HG03521 (cell line): ENCODE measurements at regions not wholly inside any gene's neighbourhood (a gene's known extent, or its start where the extent isn't known, plus 50 kb on each side); places are given as distances from the start of the nearest gene placed in this dataset.

ENCODE experiments used
- ATAC-seq: cut with Tn5 transposase; IDR thresholded peaks from one replicate; pipeline ENCODE4 v1.9.1; 2021; ENCODE audit warnings: mild to moderate bottlenecking, moderate library complexity; ENCODE audit not compliant: unreplicated experiment

DNA sequence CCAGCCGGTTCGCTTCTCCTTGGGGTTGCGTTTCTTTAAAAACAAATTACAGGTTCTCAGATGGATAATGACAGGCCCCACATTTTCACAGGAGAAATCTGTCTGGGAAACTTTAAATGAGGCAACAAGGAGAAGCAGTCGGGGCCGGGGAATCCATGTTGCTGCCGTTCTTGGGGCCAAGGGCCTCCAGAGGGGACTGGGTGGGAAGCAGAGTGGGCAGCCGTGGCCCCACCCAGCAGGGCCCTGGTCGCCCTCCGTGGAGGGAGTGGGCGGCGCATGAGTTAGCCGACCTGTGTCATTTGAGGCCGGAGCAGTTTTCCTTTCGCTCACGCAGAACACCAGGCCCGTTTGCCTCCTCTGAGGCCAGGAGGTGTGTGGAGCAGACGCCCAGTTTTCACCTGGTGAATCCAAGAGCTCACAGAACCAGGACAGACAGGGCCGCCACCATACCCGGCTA lies 207.7 kb upstream of the CIBAR2 start:
- ATAC-seq: no peak

DNA sequence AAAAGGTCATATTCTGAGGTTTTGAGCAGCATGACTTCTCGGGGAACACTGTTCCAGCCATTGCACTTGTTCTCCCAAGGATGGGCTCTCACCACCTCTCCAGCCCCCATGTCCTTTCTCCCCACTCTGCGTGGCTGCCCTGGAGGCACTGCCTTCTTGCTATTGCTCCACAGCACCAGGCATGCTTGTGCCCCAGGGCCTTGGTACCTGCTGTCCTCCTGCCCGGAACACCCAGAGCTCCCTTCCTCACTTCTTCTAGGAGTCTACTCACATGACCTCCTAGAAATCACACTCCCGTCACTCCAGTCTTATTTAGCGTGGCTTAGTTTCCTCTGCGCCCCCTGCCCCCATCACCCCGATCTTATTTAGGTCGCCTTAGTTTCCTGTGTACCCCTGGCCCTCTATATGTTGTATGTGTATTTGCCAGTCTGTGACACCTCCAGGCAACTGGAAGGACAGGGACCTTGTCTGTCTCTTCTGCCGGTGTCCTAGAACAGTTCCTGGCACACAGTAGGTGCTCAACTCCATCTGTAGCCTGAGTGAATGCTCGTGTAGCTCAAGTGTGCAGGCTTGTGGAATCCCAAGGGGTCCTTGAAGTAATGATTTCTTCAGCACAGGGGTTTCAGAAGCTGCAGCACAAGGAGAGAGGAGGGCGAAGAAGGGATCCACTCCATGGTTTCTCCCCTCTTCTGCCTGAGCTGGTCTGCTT lies 208.6 kb upstream of the CIBAR2 start:
- ATAC-seq: no peak

DNA sequence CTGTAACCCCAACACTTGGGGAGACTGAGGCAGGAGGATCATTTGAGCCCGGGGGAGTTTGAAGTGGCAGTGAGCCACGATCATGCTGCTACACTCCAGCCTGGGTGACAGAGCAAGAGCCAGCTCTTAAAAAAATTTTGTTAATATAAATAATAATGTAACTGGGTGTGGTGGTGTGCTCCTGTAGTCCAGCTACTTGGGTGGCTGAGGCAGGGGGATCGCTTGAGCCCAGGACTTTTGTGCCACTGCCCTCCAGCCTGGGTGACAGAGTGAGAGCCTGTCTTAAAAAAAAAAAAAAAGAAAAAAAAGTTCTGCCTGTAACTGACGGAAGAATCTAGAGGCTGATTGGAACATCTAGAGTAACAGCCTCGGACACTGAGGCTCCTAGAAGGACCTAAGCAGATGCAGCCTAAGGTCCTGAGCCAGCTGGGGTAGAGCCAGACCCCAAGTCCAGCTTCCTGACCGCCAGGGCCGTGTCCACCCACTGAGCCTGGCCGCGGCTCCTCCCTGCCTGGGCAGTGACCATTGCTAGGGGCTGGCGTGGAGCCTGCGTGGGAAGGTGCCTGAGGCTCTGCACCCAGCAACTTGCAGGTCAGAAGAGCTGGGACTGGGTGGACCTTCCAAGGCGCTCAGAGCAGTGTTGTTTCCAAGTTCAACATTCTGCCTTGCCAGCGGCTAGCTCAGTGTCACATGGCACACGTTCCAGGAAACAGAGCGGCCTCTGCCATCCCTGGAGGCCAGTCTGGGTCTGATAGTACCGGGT lies 209.4 kb upstream of the CIBAR2 start:
- ATAC-seq: no peak

DNA sequence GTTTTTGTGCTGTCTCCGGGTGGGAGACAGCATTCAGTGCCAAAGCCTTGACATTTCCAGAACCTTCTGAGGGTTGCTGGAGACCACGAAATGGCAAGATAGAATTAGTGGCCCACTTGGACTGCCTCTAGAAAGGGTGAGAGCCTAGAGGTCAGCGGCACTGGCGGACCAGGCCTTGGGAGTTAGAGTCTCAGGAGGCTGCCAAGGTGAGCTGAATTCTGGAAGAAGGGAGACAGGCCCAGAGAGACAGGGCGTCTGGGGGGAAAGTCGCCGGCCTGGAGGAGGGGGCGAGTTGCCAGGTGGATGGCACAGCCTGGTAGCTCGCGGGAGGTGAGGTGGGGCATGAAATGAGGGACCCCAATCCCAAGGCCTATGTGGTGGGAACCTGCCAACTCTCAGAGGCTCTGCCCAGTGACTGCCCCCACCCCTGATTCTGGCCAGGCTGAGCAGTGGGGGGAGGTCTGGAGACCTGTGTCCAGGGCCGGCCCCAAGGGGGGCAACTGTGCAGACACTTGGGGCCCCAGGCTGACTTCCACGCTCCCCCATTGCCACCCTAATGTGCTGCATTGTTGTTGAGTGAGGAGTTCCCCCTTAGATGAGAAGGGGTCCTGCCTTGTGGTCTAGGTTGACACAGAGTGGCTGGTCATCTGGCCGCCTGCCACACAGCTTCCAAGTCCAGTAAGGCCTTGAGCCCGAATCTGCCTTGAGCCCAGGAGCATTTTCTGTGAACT lies 211.1 kb upstream of the CIBAR2 start:
- no peak for ATAC-seq

DNA sequence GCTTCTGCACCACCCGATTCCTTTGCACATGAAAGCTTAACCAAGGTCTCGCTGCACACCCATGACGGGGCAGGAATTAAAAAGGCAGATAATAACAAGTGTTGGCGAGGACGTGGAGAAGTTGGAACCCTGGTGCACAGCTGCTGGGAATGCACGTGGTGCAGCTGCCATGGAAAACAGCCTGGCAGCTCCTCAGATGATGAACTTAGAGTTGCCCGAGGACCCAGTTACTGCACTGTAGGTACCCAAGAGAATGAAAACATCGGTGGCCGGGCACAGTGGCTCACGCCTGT lies 211.6 kb upstream of the CIBAR2 start:
- no peak for ATAC-seq

DNA sequence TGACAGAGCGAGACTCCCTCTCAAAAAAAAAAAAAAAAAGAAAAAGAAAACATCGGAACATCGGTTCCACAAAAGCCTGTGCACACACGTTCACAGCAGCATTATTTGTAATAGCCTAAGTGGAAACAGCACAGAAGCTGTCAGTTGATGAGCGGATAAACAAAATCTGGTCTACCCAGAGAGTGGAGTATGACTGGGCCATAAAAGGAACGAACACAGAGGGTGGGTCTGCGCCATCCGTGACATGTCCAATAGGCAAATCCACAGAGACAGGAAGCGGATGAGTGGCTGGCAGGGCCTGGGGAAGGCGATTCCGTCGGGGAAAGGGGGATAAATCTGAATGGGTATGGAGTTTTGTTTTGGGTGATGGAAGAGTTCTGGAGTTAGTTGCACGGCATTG lies 212.2 kb upstream of the CIBAR2 start:
- ATAC-seq: no peak

DNA sequence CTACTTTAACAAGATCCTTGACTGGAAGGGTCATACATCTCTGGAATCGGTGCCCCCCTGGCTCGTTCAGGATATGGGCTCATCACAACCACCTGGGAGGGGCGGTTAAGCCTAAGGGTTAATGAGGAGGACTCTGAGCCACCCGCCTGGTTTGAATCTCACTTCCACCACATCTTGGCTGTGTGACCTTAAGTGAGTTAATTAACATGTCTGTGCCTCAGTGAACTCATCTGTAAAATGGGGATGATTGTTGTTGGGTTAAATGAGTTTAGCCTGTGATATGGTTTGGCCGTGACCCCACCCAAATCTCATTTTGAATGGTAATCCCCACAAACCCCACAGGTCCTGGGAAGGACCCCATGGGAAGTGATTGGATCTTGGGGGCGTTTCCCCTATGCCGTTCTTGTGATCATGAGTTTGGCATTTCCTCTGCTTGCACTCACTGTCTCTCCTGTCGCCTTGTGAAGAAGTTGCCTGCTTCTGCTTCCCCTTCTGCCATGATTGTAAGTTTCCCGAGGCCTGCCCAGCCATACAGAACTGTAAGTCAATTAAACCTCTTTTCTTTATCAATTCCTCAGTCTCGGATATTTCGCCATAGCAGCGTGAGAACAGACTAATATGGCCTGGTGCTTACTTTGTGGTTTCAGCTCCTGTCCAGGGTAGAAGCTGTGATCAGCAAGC lies 214.0 kb upstream of the CIBAR2 start:
- ATAC-seq: no peak

DNA sequence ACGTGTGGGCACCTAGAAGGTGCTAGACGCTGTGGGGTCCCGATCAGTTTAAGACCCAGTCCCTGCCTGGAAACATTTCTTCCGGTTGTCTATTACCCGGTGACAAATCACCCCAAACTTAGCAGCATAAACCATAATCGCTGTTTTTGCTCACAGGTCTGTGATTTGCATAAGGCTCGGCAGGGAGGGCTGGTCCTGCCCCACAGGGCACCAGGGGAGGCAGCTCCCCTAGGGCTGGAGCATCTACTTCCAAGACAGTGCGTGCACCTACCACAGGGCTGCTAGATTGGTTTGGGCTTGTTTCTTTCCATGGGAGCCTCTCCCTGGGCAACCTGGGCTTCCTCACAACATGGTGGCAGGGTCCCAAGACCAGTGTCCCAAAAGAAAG lies 214.5 kb upstream of the CIBAR2 start:
- ATAC-seq: no peak

DNA sequence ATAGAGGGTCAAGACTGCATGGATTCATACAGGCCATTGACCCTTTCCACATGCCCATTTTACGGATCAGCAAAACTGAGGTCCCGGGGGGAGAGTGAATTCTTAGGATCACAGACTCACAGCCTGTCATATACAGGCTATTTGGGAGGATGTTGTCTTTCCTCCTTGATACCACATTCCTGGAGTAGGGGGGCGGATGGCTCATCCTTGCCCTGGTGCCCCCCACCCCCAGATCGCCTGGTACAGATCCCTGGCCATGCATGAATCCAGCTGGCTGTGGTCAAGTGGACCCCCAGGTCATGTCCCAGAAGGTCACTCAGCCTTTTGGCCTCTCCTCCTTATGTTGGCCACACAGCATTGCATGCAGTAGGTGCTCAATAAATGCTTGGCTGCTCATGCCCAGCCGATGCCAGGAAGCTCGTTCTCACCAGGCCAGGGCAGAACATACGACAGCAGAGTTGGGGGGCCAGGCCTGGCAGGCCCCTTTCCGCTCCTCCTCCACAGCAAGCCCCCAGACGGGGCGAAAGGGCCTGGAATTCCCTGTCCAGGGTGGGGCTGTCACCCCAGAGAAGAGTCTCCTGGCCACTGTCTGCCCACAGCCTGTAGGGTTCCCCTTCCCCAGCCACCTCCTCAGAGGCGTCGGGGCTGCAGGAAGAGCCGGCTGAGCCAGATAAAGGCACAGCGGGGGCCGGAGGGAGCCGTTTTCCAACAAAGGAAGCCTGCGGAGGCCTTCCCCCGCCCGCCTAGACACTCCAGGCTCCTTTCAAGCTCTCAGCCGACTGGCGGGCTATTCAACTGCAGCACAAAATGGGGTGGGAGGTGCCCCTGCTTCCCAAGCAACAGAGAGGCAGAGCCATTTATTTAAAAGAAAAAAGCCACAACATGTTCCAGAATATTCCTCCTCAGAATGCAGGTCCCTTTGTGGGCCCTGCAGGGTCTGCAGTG lies 215.7 kb upstream of the CIBAR2 start:
- ATAC-seq: no peak

DNA sequence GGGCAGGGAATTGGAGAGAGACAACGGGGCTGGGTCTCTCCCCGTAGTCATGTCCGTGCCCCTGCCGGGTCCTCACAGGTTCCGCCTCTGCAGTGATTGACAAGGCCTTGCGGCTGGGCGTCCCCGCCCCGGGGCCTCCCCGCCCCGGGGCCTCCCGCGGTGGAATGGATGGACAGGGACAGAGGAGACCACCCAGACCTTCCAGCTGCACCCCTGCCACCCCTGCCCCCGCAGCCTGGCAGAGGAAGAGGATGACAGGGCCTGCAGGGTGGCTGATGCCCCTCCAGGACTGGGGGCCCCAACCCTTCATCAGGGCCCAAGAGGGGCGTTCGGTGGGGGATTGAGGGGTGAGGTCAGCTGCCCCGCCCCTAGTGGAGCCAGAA lies 216.4 kb upstream of the CIBAR2 start:
- ATAC-seq: no peak

DNA sequence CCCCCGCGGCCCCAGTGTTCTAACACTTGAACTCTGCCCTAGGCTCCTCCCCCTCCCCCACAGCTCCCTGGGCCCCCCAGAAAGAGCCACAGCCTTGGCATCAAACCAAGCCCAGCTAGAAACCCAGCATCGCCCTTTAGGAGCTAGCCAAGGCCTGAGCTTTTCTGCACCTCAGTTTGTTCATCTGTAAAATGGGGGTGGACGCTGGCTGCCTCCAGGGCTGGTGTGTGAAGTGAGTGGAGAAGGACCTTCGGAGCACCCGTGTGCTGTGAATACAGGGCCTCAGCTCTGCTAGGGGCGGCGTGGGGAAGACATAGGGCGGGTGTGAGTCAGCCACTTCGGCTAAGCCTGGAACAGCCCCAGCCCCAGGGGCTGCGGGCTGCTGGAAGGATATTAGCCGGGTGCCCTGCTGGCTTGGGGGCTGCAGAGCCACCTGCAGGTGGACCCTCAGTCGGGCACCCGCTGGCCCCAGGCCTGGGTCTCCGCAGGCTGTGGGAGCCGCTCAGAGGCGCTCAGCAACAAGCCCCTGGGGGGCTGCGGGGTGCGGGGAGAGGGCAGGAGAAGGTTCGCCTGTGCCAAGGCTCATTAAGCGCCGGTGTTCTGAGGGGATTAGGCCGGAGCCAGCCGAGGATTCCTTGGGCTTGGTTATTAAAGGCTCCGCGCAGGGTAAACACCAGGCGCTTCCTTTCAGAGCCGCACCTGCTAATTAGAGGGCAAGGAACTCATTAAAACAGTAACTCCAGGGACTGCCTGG lies 217.0 kb upstream of the CIBAR2 start:
- no peak for ATAC-seq

DNA sequence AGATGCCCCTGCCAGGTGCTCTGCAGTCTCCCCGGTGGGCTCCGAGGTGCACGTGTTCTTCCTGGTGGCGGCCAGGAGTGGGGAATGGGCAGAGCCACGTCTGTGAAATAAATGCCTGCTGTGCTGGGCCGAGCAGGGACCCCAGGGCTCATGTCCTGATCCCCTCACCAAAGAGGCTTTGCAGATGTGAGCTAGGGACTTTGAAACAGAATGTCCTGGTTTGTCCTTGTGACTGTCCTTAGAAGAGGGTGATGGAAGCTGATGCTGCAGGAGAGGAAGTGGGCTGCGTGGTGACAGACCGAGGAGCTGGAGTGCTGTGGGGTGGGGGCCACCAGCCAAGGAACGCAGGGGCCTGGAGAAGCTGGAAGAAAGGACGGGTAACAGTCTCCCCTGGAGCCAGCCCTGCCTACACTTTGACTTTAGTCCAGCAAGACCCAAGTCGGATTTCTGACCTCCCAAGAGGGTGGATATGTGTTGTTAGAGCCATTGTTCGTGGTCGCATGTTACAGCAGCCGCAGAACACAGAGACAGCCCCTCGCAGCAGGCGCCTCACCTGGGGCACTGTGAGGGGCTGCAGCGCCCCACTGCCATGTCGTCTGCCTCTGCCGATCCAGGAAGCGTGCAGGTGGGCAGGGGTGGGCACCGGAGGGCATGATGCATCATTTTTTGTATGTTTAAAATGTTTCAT lies 217.9 kb upstream of the CIBAR2 start:
- no peak for ATAC-seq

DNA sequence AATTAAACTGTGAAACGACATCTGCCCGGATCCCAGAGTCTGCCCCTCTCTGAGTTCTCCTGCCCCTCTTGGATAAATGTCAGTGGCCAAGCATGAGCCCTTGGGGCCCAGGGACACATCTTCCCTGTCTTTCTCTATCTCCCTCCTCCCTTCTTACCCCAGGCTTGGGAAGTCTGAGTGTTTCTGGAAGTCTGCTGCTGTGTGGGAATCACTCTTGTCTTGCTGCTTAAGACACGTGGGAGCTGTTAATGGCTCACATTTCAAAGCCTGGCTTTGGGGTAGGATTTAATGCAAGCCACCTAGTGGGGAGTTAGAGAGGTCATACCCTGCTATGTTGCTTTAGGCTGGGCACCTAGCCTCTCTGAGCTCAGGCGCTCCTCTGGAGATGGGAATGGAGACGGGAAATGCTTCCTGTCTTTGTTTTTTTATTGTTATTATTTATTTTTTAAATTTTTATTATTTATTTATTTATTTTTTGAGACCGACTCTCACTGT lies 218.5 kb upstream of the CIBAR2 start:
- no peak for ATAC-seq

DNA sequence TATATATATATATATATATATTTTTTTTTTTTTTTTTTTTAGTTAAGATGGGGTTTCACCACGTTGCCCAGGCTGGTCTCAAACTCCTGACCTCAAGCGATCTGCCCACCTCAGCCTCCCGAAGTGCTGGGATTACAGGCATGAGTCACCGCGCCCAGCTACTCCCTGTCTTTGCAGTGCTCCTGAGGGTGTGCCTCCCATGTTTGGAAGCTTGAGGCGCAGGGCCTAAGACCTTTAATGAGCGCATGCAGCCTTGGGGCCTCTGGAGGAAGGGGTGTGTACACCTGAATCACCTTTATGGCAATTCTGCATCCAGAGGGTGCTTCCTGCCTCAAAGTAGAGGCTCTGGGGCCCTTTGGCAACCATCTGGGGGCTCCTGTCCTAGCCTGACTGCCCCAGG lies 219.4 kb upstream of the CIBAR2 start:
- ATAC-seq: no peak

DNA sequence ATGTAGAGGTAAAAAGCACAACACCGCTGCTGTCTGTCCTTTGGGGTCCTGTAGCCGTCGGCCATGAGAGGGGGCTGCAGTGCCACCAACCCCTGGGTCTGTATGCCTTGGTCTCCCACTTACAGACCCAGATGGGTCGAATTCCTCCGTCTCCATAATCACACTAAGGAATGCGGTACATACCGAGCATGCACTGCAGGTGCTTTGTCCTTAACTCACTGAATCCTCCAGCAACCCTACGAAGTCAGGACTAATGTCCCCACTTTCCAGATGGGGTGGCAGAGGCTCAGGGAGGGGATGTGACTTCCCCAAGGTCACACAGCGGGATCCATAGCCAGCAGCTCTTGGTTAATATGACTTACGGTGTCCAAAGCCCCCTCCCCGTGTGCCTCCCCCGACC lies 219.9 kb upstream of the CIBAR2 start:
- no peak for ATAC-seq

DNA sequence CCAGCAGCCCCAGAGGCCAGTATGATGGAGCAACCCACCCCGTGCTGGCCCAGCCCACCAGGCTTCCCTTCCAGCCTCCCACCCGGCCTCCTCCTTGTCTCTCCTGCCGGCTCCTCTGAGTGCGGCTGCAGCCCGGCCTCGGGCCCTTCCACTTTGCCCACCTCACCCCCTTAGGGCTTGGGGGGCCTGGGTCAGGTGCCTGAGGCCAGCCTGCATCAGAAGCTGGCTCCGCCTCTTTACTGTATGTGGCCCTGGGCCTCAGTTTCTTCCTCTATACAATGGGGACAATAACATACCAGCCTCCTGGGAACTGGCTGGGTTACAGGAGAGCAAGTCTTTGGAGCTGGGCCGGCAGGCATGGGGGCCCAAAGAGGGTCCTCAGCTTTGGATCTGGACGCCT lies 221.1 kb upstream of the CIBAR2 start:
- ATAC-seq: no peak

DNA sequence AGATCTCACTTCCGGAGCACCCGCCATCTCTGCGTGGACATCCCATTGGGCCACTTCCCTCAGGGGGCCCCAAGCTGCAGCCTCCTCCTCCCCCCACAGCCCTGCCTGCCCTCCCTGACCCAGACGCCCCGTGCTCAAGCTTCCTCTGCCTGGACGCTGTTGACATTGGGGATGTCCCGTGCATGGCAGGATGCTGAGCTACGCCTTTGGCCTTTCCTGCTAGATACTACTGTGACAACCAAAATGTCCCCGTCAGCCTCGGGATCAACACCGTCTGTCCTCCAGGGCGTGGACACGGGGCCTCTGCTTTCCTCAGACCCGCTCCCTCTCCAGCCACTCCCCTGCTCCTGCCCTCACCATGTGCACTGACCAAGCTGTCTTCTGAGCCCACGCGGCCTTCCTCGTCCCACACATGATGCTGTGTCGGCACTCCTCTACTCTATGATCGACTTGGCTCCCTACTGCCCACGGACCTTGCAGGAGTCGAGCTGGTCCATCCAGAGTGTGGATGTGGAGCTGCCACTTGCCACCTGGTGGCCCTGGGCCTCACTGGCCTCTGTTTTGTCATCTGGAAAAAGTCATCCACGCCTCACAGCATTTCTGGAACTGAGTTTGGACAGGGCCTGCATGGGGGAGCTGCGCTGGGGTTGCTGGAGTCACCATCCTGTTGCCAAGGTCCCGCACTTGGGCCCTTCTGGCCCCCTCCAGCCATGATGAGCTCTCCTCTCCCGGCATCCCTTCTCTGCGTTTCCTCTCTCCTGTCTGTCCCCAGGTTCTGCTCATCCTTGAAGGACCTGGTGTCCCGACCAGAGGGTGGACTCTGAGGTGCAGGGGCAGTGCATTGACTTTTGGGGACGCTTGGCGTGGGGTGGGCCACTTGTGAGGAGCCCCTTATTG lies 221.7 kb upstream of the CIBAR2 start:
- ATAC-seq: no peak
